ENCODE measurements at regions not wholly inside any gene's neighbourhood (a gene's known extent, or its start where the extent isn't known, plus 50 kb on each side); places are given as distances from the start of the nearest gene placed in this dataset.
"Not testable (repeated sequence)": the region's sequence is repeated elsewhere in the genome, so short reads cannot be mapped to it uniquely, and the experiment has no call there.

DNA sequence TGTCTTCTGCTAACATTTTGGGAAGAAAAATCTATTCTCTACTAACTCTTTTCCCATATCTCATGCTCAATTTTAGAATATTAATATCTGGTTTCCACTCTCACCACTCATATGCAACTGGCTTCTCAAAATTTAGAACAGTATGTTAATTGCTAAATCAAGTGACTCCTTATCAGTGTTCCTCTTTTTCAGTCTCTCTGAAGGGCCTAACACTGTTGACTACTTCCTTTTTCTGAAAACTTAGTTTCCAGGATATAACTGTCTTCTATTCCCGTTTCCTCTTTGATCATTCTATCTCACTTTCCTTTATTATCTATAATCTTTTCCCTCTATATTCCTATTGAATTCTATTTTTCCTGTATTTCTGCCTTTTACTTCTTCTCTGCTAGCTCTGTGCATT lies 1717.2 kb upstream of the C9orf72 start:
- DNase-seq, result peak; percentile 91

DNA sequence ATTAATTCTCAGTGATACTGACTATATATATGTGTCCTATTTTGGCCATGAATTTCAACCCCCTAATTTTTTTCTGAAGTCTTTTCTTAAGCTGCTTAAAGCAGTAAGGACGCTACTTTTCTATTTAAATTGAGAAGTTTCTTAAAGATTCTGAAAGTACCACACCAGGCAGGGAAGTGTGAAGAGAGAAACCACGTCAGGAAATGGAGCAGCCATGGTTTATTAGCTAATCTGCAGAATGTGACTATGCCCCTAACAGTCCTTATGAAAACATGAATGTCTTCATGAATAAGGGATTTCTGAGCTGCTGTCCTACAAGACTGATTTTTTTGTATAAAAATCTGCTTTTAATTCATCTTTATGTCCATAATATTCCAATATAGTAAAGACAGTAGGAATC lies 1724.3 kb upstream of the C9orf72 start:
- no peak for DNase-seq

DNA sequence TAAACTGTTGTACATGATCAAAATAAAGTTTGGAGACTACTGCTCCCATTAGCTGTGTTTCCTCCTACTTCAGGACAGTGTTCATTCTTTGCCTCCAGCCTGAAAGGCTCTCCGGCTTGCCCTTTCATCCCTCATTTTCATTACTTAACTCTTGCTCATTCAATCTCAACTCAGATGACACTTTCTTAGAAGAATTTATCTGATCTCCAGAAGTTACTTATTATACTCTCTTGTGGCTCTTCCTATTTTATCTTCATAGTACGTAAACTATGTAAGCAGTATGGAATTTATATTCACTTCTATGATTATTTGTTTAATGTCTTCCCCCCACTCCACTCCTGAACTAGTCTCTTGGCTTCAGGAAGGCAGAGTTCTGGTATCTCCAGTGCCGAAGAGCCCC lies 1737.9 kb upstream of the C9orf72 start:
- peak; percentile 21 for DNase-seq

DNA sequence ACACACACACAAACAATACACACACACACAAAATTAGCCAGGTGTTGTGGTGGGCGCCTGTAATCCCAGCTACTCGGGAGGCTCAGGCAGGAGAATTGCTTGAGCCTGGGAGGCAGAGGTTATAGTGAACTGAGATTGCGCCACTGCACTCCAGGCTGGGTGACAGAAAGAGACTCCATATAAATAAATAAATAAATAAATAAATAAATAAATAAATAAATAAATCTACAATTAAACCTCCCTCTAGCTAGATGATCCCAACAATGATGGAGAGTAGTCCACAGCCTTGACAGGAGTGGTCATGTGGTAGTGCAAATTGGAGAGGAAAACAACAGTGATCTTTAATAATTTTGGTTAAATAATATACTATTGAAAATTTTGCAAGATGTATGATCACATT lies 1739.0 kb upstream of the C9orf72 start:
- DNase-seq, result no peak

DNA sequence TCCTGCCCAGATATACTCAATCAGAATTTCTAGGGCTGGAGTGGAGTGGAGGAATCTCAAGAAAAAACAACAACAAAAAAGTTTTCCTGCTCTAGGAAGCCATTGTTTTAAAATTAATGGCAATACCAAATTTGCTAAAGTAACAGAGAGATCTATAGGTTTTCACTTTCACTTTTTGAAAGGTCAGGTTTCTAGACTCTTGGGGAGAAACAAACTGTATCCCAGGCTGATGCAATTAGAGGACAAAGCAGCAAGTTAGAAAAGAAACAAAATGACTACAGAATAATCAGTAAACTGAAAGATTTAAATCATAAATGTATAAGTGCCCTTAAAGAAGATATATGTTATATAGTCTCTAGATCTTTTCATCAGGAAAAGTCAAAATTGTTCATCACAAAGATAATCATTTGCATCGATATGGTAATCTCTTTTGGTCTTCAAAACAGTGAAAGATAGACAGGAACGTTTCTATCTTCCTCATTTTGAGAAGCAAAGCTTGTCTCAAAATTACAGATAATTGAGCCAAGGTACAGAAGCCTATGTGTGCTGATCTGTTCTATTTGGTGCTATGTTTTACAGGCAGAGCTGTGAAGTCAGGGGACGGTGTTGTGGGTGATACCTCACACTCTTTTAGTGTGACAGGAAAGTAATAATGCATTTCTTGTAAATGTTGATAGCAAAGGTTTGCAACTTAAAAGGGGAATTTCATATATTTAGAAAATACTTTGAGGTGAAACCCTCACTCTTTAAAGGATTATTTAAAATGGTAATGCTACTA lies 1746.6 kb upstream of the C9orf72 start:
- peak; percentile 88 for DNase-seq

DNA sequence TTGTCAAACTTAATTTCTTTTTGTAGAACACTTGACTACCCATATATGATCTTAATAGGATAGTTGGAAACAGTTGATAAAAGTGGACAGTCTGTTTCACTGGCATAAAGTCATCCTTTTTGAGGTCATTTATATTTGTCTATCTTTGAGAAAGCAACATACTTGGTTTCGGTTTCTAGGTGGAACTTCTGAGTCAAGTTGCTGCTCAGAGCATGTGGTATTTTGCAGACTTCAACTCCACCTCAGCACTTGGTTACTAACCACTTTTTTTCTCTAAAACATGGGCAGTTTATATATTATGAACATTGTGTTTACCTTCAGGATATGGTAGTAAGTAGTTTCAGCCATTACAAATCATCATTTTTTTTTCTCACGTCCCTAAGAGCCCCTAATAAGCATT lies 1749.0 kb upstream of the C9orf72 start:
- peak; percentile 74 for DNase-seq

DNA sequence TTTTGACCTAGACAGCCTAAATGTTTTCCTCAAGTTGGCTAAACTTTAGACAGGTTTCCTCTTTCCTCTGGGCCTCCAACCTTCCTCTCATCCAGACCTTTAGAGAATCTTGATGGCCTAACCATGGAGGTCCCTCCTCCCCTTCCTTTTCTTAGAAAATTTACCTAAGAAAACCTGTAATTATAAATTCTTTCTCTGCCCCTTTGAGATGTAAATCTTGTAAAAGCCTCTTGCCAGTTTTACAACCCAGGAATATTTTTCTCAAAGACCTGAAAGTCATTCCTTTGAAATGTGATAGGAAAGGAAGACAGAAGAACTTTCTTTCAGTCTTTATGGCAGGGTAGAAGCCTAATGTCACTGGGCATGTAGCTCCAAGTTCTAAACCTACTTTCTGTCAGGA lies 1752.6 kb upstream of the C9orf72 start:
- peak; percentile 34 for DNase-seq

DNA sequence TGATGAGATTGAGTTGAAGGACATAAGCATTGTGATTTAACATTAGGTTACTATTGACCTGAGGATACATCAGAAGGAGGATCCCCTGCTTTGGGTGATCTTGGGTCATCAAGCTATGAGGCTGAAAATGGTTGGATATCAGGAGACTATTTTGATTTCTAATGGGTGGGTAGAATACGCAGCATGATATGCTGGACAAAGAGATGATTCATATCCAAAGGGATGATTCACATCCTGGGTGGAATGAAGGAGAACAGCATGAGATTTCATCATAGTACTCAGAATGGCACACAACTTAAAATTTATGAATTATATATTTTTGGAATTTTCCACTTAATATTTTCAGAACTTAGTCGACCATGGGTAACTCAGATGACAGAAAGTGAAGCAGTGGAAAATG lies 1759.5 kb upstream of the C9orf72 start:
- DNase-seq, result no peak

DNA sequence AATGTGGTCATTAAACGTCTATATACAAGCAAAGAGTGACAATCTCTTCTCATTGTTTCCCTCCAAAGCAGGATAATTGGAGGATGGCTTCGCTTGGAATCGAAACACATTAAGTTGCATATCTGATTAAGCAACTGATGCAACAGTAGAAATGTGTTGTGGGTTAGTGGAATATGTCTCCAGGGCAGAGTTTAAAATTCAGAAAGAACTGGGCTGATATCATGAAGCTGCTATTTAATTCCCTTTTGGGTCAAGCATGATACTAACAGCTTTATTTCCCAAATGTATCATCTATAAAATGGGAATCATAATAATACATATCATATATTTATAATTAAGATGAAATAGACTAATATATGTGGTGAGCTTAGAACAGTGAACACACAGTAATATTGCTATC lies 1763.0 kb upstream of the C9orf72 start:
- no peak for DNase-seq

DNA sequence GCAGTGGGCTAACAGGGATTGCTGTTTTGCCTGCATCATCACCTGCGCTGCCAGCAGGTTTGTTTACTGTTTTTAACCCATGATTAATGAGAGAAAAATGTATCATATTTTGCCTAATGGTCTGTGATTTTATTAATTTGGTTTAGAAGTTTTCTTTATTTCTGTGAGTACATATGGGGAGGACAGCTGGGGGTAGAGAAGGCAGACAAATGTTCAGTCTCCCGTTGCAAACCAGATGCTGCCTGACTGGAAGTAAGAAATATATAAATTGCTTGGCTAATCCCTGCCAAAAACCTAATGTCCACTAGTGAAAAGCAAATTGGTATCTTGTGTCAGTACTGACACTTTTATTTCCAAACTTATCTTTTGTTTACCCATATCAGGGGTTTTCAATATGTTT lies 1766.1 kb upstream of the C9orf72 start:
- no peak for DNase-seq

DNA sequence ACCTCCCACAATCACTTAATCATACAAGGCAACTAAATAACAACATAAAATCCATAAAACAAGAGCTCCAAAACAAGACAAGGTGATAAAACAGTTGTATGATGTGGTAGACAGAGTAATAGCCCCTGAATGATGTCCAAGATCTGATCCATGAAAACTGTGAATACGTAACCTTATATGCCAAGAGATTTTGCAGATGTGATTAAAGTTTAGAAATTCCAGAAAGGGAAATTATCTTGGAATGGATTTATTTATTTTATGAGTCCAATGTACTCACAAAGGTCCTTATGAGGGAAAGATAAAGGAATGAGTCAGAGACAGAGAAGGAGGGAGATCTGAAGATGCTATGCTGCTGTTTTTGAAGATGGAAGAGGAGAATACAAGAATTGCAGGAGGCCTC lies 1775.7 kb upstream of the C9orf72 start:
- no peak for DNase-seq

DNA sequence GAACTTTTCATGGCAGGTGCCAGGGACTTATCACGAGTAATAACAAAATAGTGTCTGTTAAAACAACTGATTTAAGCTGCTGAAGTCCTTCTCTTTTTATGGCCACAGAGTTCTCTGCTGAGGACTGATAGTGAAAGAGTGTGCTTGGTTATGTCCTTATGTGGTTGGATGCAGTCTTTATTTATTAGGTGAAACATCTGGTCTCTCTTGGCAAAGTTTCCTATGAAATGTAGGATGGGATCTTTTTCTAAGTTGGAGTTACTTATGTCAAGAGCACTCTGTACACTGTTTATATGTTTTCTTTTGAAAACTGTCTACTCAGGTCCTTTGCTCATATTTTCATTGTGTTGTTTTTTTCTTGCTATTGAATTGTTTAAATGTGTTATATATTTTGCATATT lies 1816.1 kb upstream of the C9orf72 start:
- DNase-seq, result peak; percentile 72

DNA sequence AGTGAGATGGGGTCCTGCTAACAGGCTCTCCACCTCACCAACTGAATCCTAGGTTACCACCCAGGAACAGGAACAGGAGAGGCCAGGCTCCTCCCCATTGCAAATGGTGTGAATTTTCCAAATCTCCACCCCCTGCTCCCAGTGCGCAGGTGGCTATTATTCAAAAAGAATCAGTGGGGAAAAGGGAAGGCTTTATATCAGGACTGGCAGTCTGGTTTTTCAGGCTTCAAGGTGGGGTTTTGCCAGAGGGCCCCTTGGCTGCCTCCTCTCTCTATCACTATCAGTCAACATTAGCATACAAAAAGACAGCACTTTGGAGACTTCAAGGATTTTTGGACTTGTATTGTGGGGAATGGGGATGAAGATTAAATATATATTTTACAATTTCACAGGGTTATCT lies 1817.6 kb upstream of the C9orf72 start:
- DNase-seq, result no peak

DNA sequence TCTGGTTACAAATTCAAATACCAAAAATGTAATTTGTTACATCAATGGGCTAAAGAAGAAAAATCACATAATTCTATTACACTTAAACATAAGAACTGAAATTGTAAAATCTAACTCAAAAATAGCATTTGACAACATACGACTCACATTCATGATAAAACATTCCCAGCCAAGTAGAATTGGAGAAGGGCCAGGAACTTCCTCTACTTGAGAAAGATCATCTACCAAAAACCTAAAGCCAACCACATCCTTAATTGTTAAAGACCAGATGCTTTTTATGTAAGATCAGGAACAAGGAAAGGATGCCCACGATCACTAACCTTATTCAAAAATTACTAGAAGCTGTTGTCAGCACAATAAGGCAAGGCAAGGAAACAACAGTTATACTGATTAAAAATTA lies 1819.8 kb upstream of the C9orf72 start:
- DNase-seq, result peak; percentile 15

DNA sequence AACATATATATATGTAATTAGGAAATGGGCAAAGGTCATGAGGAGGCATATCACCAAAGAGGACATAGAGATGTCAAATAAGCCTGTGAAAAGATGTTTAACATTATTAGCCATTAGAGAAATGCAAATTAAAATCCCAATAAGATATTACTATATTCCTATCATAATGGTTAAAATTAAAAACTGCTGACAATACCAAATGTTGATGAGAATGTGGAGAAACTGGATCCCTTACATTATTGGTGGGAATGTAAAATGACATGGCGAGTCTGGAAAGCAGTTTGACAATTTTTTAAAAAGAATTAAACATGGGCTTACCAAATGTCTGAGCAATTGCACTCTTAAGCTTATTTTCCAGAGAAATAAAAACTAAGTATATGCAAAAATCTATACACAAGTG lies 1821.6 kb upstream of the C9orf72 start:
- no peak for DNase-seq

DNA sequence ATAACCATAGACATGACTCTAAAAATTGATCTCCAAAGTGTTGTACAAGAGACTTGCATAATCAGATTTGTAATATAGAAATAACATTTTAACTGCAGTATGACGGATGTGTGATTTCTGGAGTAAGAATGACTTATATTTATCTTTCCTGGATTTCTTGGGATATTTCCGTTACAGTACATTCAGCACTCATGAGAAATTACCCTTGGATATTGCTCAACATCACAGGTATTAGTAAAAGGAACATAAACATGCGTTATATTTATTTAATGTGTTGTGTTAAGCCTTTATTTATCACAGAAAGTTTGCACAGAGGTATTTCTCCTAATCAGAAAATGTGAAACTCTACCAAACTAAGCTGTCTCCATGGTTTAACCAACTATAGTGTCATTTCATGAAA lies 1823.9 kb upstream of the C9orf72 start:
- DNase-seq, result no peak

DNA sequence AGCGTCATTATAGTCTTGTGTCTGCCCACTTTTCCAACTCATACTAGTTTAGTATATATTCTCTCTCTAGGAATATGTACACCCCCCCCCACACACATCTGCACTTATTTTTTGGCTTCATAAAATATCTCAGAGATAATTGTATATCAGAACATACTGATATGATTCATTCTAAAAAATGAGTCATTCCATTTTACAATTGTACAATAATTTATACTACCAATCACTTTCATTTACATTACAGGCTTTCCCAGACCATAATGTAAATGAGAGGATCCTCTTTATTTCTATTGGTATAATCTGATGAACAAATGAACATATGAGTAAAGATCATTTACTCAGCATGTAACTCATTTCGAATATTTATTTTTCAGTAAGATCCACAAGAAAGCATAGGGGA lies 1842.9 kb upstream of the C9orf72 start:
- no peak for DNase-seq

DNA sequence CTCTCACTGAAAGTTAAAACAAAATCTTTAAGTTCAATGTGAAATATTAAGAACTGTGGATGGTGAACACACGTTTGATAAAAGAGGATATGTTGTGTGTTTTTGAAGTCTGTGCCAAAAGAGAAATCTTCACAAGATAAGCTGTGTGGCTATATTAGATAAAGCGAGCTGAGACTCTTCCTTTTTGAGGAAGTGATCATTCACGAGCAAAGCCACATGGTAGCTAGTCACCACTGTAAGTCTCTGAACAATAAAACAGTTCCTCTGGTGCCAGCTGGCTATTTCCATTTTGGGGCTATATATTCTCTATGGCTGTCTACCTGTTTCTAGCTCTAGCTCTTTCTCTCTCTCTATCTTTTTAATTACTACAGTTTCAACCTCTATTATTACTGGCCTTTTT lies 1849.2 kb upstream of the C9orf72 start:
- peak; percentile 93 for DNase-seq

DNA sequence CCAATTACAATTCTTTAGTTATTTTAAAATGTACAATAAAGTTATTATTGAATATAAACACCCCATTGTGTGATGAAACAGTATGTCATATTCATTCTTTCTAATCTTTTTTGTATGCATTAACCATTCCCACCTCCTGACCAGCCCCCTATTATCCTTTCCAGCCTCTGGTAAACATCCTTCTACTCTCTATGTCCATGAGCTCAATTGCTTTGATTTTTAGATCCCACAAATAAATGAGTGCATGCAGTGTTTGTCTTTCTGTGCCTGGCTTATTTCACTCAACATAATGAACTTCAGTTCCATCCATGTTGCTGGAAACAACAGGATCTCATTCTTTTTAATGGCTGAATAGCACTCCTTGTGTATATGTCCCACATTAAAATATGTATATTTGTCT lies 1858.9 kb upstream of the C9orf72 start:
- no peak for DNase-seq

DNA sequence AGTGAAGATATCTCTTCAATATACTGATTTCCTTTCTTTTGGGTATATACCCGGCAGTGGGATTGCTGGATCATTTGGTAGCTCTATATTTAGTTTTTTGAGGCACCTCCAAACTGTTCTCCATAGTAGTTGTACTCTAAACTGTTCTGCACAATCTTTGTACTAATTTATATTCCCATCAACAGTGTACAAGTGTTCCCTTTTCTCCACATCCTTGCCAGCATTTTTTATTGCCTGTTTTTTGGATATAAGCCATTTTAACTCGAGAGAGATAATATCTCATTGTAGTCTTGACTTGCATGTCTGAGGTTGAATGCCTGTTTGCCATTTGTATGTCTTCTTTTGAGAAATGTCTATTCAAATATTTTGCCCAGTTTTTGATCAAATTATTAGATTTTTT lies 1859.4 kb upstream of the C9orf72 start:
- not testable (repeated sequence) for DNase-seq

DNA sequence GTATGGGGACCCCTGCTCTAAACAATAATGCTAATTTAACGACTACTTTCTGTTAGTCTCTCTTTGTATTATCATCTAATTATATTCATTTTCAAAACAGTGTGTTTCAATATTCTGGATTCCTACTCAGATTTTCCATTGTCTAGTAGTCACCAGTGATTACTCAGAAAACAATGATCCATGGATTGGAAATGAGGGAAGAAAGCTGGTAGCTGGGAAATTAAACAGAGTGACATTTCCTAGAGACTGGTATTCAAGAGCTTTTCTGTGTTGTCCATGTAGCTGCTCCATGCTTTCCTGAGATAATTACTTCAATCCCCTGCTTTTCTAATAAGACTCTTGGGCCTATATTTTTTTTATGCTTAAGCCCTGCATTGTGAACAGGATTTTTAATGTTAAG lies 1862.1 kb upstream of the C9orf72 start:
- DNase-seq, result no peak

DNA sequence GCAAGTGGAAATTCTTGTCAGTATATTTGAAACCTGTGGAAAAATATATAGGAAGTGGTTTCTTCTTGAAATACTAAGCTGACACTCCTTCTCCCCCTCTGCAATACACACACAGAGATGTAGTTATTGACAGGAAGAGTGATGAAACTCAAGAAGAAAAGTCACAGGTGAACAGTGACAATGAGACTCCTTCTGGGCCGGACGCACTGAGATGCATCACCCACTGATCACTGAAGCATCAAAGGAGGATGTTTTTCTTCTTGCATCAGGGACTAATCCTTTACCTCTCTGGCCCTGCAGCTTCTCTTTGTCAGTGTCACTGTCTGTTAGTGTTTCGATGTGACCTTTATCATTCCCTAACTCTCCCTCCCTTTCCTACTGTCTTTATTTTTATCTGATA lies 1864.2 kb upstream of the C9orf72 start:
- DNase-seq, result no peak

DNA sequence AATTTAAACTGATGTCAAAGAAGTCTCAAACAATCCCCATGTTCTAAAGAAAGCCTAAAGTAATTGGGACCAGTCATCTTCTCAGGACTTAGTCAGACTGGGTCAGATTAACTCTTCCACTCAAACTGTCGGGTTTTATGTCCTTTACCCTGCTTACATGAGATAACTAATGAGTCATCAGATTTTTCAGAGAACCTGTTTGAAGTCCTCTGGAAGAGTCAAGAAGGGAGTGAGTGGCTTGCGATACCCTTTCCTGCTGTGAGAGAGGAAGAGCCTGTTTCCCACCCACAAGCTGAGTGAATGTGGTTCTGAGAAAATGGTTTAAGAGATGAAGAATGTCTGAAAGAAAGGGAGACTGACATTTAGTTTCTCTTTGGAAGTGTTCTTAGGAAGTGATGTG lies 1866.7 kb upstream of the C9orf72 start:
- DNase-seq, result peak; percentile 47

DNA sequence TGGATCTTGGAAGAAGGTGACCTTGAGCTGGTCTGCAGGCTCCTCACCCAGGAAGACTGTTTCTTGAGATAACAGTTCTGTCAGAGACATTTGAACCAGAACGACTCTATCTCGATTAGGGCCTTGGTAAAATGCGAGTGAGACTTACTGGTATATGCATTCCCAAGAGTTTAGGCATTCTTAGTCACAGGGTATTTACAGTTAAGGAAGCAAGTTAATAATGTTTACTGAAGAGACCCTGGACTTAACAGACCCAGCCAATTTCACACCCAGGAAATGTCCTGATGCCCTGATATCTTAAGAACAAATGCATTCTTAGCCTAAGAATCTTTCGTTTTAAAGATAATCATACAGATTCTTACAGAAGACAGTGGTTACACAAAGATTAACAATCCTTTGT lies 1867.2 kb upstream of the C9orf72 start:
- DNase-seq, result no peak

DNA sequence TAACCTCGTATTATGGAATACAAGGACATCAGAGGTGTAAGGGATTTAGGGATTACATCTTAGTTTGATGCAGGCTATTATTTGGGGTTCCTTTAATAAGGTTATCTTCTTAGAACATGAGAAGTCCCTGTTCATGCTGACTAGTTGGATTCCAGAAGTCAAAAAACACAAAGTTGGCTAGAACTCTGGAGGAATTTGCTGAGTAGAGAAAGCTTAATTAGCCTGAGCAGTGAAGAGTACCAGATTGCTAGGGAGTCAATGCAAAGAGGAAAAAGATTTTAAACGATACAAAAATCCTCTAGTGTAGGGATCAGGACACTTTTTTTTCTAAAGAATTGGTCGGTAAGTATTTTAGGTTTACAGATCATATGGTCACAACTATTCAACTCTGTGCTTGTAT lies 1872.5 kb upstream of the C9orf72 start:
- no peak for DNase-seq

DNA sequence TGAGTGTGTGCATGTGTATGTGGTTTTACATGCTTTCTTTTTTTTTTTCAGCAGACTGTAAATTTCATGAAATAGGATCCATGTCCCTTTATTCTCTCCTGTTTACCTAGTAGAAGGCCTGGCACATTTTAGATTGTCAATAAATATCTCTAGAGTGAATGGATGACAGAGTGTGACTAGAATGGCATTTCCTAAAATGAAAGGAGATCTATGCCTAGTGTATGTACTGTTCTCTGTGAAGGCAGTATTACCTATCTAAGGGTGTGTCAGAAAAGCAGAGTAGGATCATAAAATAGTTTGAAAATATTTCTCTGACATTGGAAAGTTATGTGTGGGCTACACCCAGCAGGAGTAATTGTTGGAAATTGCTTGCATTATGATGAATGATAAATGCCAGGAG lies 1876.0 kb upstream of the C9orf72 start:
- no peak for DNase-seq
